Activated T-cell treated with anti-CD3 and anti-CD28 coated beads, Interleukin-2, amount 50 U/mL, for 48 hours (primary cell): ENCODE measurements at regions not wholly inside any gene's neighbourhood (a gene's known extent, or its start where the extent isn't known, plus 50 kb on each side); places are given as distances from the start of the nearest gene placed in this dataset.

Experiments
- DNase-seq, 2 experiments: peaks; one replicate each; pipeline ENCODE4 v3.0.0-alpha.2; 2020

DNA sequence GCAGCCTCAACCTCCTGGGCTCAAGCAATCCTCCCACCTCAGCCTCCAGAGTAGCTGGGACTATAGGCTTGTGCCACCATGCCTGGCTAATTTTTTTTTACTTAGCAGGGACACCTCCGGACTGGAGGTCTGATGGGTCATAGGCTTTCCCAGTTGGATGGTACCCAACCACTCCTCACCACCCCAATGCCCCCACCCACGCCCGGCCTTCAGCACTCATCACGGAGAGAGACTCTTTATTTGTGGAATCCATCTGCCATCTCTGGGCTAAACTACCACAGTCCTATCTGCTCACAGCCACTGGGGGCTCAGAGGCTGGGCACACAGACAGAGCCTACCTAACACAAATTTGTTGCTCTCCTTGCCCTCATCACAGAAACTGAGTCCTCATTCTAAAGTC is 58.3 kb upstream of the STXBP1 start:
- DNase-seq, result no peak

DNA sequence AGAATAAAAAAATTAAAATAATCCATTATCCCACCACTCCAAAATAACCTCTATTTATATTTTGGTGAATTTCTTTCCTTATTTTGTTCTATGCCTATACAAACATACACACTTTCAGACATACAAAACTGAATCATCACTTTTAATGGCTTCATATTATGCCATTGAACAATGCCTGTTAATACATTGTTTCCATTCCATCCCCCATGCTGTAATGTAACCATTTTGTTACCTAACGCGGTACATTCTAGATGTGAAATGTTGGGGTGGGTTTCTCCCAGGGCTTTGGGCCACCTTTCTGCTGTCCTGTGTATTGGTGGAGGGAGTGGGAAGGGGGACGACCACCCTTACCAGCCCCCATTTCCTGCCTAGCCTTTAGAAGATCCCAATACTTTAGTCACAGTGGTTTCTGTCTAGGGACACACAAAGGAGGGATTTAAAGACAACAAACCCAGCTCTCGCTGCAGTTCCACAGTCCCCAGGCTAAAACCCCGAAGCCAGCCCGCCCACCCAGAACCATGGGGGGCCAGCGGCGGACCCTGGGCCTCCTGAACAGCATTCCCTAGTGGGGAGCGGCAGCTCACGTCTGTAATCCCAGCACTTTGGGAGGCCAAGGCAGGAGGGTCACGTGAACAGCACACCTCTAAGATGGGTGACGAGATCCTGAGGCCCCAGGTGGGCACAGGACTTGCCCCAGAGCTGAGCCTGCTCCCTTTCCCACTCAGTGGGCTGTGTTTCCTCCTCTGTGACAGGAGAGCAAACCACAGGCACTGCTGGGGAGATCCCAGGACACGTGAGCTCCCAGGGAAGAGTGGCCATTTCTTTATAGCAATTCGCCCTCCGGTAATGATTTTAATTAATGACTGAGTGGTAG is 56.9 kb upstream of the STXBP1 start:
- no peak for DNase-seq

GRCh38 chr9:127555840-127556820 is 55.9 kb upstream of the STXBP1 start:
- DNase-seq, result peak; percentile 65 to 75

DNA sequence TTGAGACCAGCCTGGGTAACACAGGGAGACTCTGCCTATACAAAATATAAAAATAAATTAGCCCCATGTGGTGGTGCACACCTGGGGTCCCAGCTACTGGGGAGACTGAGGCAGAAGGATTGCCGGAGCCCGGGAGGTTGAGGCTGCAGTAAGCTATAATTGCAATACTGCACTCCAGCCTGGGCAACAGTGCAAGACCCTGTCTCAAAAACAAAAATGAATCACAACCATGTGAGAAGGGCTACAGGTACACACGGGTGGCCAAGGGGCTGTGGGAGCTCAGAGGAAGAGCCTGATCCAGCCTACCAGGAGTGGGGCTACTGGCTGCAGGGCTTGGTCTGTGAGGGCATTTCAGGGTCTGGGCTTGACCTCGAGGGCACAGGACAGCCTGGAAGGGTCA is 55.2 kb upstream of the STXBP1 start:
- no peak for DNase-seq

DNA sequence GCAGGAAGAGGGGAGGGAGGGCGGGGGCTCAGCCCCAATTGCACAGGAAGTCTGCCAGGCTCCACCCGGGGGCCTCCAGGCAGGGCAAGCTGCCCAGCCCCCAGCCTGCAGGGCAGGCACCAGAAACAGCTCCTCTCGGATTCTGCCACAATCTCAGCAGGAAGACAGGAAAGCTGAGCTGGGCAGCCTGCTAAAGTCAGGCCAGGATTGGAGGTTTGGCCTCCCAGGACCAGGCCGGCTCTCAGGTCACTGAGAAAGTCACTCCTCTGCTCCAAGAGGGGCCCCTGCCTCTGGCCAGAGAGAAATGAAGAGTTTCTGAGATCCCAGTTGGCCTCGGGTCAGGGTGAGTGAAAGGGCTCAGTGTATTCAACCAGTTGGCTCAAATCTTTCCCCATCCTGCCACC is 54.6 kb upstream of the STXBP1 start:
- DNase-seq, result peak in 1 of 2 experiments; percentile 32

DNA sequence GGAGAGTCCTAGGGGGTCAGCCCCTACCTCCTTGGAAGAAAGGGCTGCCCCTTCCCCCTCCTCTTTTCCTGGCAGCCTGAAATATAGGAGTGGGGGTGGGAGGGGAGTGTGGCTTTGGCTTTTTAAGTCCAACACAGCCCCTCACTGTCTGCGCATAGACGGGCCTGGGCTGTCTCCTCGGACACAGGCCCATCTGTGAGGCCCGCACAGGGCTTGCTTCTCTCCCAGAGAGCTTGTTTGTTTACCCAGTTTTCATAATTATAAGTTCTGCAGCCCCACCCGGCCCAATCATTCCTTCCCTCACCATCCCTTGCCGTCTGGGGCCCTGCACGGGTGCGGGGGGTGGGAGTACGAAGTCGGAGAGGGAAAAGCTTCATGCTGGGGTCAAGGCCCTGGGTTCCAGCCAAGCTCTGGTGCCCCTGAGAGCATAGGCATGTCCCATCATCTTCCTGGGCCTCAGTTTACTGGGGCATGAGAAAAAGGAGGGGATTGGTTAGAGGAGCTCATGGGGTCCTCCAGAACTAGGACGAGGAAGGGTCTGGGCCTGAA is 54.0 kb upstream of the STXBP1 start:
- DNase-seq, result no peak

- no peak for DNase-seq
Measured at GRCh38 chr9:127558581-127559246, 53.4 kb upstream of the STXBP1 start.

- DNase-seq, result no peak
Measured at GRCh38 chr9:127559247-127559680, 52.8 kb upstream of the STXBP1 start.

GRCh38 chr9:127561491-127562278 is 50.4 kb upstream of the STXBP1 start:
- DNase-seq, result peak in 1 of 2 experiments; percentile 27
